SK-N-SH (cell line): ENCODE measurements at regions not wholly inside any gene's neighbourhood (a gene's known extent, or its start where the extent isn't known, plus 50 kb on each side); places are given as distances from the start of the nearest gene placed in this dataset.

Experiments used
- CTCF ChIA-PET: fragments of 300-600, 350-600 bp; formaldehyde crosslinking; extraction: SDS; loops from one replicate; lab custom pipeline; 2021; lab: Yijun Ruan, JAX
- POLR2A ChIA-PET: fragments of 350-600 bp; sonication (Branson Sonifier 250); formaldehyde crosslinking; extraction: SDS; loops from one replicate; lab custom pipeline; 2020; ENCODE audit warnings: antibody characterized with exemption, inconsistent platforms; lab: Yijun Ruan, JAX
- DNase-seq: peaks from one replicate; pipeline ENCODE4 v3.0.0; 2012
- H2AFZ ChIP-seq: fragments of 200-600 bp; sonication (generic); 2 replicates; pipeline ENCODE4 v1.8.1; 2016; ENCODE audit warnings: antibody characterized with exemption, mild to moderate bottlenecking, low read depth
- H3F3A ChIP-seq: fragments of 200-600 bp; sonication (generic); replicated peaks from 2 replicates; pipeline ENCODE3; 2016; ENCODE audit warnings: antibody characterized with exemption, mild to moderate bottlenecking; ENCODE audit not compliant: insufficient read depth
- H3K27ac ChIP-seq, 2 experiments: fragments of 200-500 bp in 1 of 2; fragments of 200-600 bp in 1 of 2; sonication (Bioruptor generic) in 1 of 2; sonication (generic), shearing (Covaris generic) in 1 of 2; 2 replicates each; pipeline versions ENCODE4 v1.5.1 to v1.6.1; 2014 to 2016; ENCODE audit warnings: low read depth in 2 of 2, inconsistent platforms in 1 of 2, low read length in 1 of 2, mild to moderate bottlenecking in 1 of 2, mixed read lengths in 1 of 2
- H3K27me3 ChIP-seq: fragments of 200-600 bp; sonication (generic), shearing (Covaris generic); 2 replicates; pipeline ENCODE4 v1.6.1; 2016; ENCODE audit warnings: mixed run types; ENCODE audit not compliant: insufficient read depth
- H3K36me3 ChIP-seq, 2 experiments: fragments of 200-500 bp in 1 of 2; fragments of 200-600 bp in 1 of 2; sonication (Bioruptor generic) in 1 of 2; sonication (generic) in 1 of 2; replicated peaks in 1 of 2; 2 replicates each; pipeline versions ENCODE3 to v1.5.1; 2014 to 2016; ENCODE audit warnings: low read length in 1 of 2, mild to moderate bottlenecking in 1 of 2; ENCODE audit not compliant: insufficient read depth in 2 of 2, control insufficient read depth in 1 of 2
- H3K4me1 ChIP-seq, 2 experiments: fragments of 200-500 bp in 1 of 2; fragments of 200-600 bp in 1 of 2; sonication (Bioruptor generic) in 1 of 2; sonication (generic), shearing (Covaris generic) in 1 of 2; 2 replicates each; pipeline versions ENCODE4 v1.5.1 to v1.6.1; 2014 to 2016; ENCODE audit warnings: low read depth in 1 of 2, low read length in 1 of 2, mixed run types in 1 of 2; ENCODE audit not compliant: insufficient read depth in 2 of 2, control insufficient read depth in 1 of 2
- H3K4me2 ChIP-seq: fragments of 200-600 bp; sonication (generic), shearing (Covaris generic); 2 replicates; pipeline ENCODE4 v1.6.1; 2017; ENCODE audit warnings: mixed run types
- H3K4me3 ChIP-seq, 2 experiments: fragments of 200-500 bp in 1 of 2; fragments of 200-600 bp in 1 of 2; sonication (Bioruptor generic) in 1 of 2; sonication (generic), shearing (Covaris generic) in 1 of 2; 2 replicates each; pipeline versions ENCODE4 v1.5.1 to v1.8.1; 2014 to 2016; ENCODE audit warnings: low read depth in 2 of 2, inconsistent platforms in 1 of 2, low read length in 1 of 2, mild to moderate bottlenecking in 1 of 2, mixed read lengths in 1 of 2, moderate library complexity in 1 of 2
- H3K79me2 ChIP-seq: fragments of 200-600 bp; sonication (generic); 2 replicates; pipeline ENCODE4 v1.8.1; 2017; ENCODE audit warnings: mild to moderate bottlenecking; ENCODE audit not compliant: insufficient read depth
- H3K9ac ChIP-seq: fragments of 200-600 bp; sonication (generic); 2 replicates; pipeline ENCODE4 v1.6.1; 2017; ENCODE audit warnings: mixed run types
- H3K9me2 ChIP-seq: fragments of 200-600 bp; sonication (generic); 2 replicates; pipeline ENCODE4 v1.6.1; 2017; ENCODE audit warnings: mixed run types
- H3K9me3 ChIP-seq: fragments of 200-600 bp; sonication (generic); 2 replicates; pipeline ENCODE4 v1.6.1; 2017; ENCODE audit warnings: mixed run types, mild to moderate bottlenecking, moderate library complexity
- H4K20me1 ChIP-seq: fragments of 200-600 bp; sonication (generic); 2 replicates; pipeline ENCODE4 v1.6.1; 2017; ENCODE audit warnings: mild to moderate bottlenecking, mixed run types; ENCODE audit not compliant: insufficient read depth
- EP300 ChIP-seq, 2 experiments: IDR thresholded peaks; 2 replicates each; pipeline versions ENCODE4 v1.4.0 to v1.6.1; 2012; ENCODE audit warnings: borderline replicate concordance in 1 of 2, low read depth in 1 of 2, low read length in 1 of 2
- EZH2phosphoT487 ChIP-seq: fragments of 200-600 bp; sonication (generic); IDR thresholded peaks from 2 replicates; pipeline ENCODE4 v1.6.1; 2017; ENCODE audit warnings: low read depth, mixed run types, mild to moderate bottlenecking, antibody characterized with exemption, moderate library complexity, borderline replicate concordance
- FOXM1 ChIP-seq: IDR thresholded peaks from 2 replicates; pipeline ENCODE4 v1.4.0; 2012; ENCODE audit warnings: low read depth, mild to moderate bottlenecking
- JUND ChIP-seq: IDR thresholded peaks from 2 replicates; pipeline ENCODE4 v1.4.0; 2012
- MAX ChIP-seq: IDR thresholded peaks from 2 replicates; pipeline ENCODE4 v1.4.0; 2012; ENCODE audit warnings: low read depth
- MEF2A ChIP-seq: IDR thresholded peaks from 2 replicates; pipeline ENCODE4 v1.4.0; 2012; ENCODE audit warnings: low read depth, borderline replicate concordance
- REST ChIP-seq: IDR thresholded peaks from 2 replicates; pipeline ENCODE4 v1.6.1; 2012; ENCODE audit warnings: mild to moderate bottlenecking, low read depth, low read length, moderate library complexity
- RFX5 ChIP-seq: IDR thresholded peaks from 2 replicates; pipeline ENCODE4 v1.6.1; 2012; ENCODE audit warnings: mild to moderate bottlenecking, improper control_type of control experiment, low read length
- RXRA ChIP-seq: IDR thresholded peaks from 2 replicates; pipeline ENCODE4 v1.4.0; 2012; ENCODE audit warnings: low read depth, mild to moderate bottlenecking, borderline replicate concordance
- TAF1 ChIP-seq: IDR thresholded peaks from 2 replicates; pipeline ENCODE4 v1.6.1; 2012; ENCODE audit warnings: low read depth, mild to moderate bottlenecking, low read length, moderate library complexity, borderline replicate concordance
- TCF12 ChIP-seq: IDR thresholded peaks from 2 replicates; pipeline ENCODE4 v1.4.0; 2012
- TEAD4 ChIP-seq: IDR thresholded peaks from 2 replicates; pipeline ENCODE4 v1.4.0; 2012; ENCODE audit warnings: mild to moderate bottlenecking, borderline replicate concordance; ENCODE audit not compliant: insufficient read depth
- USF1 ChIP-seq: IDR thresholded peaks from 2 replicates; pipeline ENCODE4 v1.4.0; 2012; ENCODE audit warnings: low read depth, borderline replicate concordance
- USF2 ChIP-seq: fragments of 150-350 bp; IDR thresholded peaks from 2 replicates; pipeline ENCODE4 v1.6.1; 2017; ENCODE audit warnings: antibody characterized with exemption, low read length, low read depth, borderline replicate concordance
- YY1 ChIP-seq: IDR thresholded peaks from 2 replicates; pipeline ENCODE4 v1.4.0; 2012; ENCODE audit warnings: low read depth, mild to moderate bottlenecking
- WGBS: methylation state at CpG from one replicate; pipeline ENCODE4 v1.1.6; 2017; ENCODE audit warnings: low lambda C conversion rate; 5-methylcytosine and 5-hydroxymethylcytosine counted together

GRCh38 chr5:165231821-165232508, 1726.5 kb downstream of the MAT2B start:
- CTCF ChIA-PET = no interaction called here
- no peaks in the 10 kb centered on the region for H4K20me1 ChIP-seq
- WGBS = 25% methylated on average over 2 of the region's 2 CpGs
- H3K9me2 ChIP-seq = no peaks in the 10 kb centered on the region
- H3K27ac ChIP-seq = no peak overlapping the region
- no peaks in the 10 kb centered on the region for H3F3A ChIP-seq
- H3K4me3 ChIP-seq = no peak overlapping the region
- TF ChIP-seq TCF12 = no peak
- TF ChIP-seq RXRA = no peak
- TF ChIP-seq TEAD4 = no peak
- no peak for TF ChIP-seq FOXM1
- no peak for TF ChIP-seq EZH2phosphoT487
- TF ChIP-seq EP300 (IDR thresholded peaks at IDR 0.05; ENCODE audit: borderline replicate concordance in 1 of 2, low read depth in 1 of 2, low read length in 1 of 2) = no peak
- TF ChIP-seq MAX = no peak
- TF ChIP-seq JUND = no peak
- TF ChIP-seq YY1 = no peak
- H3K4me2 ChIP-seq = no peak overlapping the region
- H3K4me1 ChIP-seq = no peaks in the 10 kb centered on the region
- no peaks in the 10 kb centered on the region for H3K9me3 ChIP-seq
- no peak for DNase-seq
- H3K9ac ChIP-seq = no peak overlapping the region
- POLR2A ChIA-PET = no interaction called here
- no peaks in the 10 kb centered on the region for H3K79me2 ChIP-seq
- no peak overlapping the region for H2AFZ ChIP-seq
- no peaks in the 10 kb centered on the region for H3K36me3 ChIP-seq
- H3K27me3 ChIP-seq = no peaks in the 10 kb centered on the region

- WGBS = 38% methylated on average over 4 of the region's 4 CpGs
- TF ChIP-seq RXRA (no peak), MEF2A (no peak), TAF1 (no peak), RFX5 (no peak)
- Histone ChIP-seq H3K4me3 (no peak overlapping the region), H3K4me2 (no peak overlapping the region), H3F3A (no peaks in the 10 kb centered on the region), H3K9me3 (no peaks in the 10 kb centered on the region), H3K9me2 (no peaks in the 10 kb centered on the region), H3K79me2 (no peaks in the 10 kb centered on the region), H3K27ac (no peak overlapping the region), H4K20me1 (no peaks in the 10 kb centered on the region), H2AFZ (no peak overlapping the region), H3K9ac (no peak overlapping the region), H3K4me1 (no peaks in the 10 kb centered on the region), H3K36me3 (no peaks in the 10 kb centered on the region), H3K27me3 (no peaks in the 10 kb centered on the region)
- no peak for DNase-seq
- CTCF ChIA-PET = no interaction called here
- POLR2A ChIA-PET = no interaction called here
Measured at GRCh38 chr5:165232509-165233028, 1727.2 kb downstream of the MAT2B start.

GRCh38 chr5:165241811-165242210, 1736.4 kb downstream of the MAT2B start:
- no peak overlapping the region for H3K4me2 ChIP-seq
- DNase-seq = no peak
- no peak for TF ChIP-seq USF1
- no peak for TF ChIP-seq MEF2A
- TF ChIP-seq USF2 = no peak
- TF ChIP-seq JUND = no peak
- no peak for TF ChIP-seq EP300 (IDR thresholded peaks at IDR 0.05; ENCODE audit: borderline replicate concordance in 1 of 2, low read depth in 1 of 2, low read length in 1 of 2)
- no peak for TF ChIP-seq TEAD4
- TF ChIP-seq REST = no peak
- no peak for TF ChIP-seq RXRA

More at GRCh38 chr5:165241811-165242210, 1736.4 kb downstream of the MAT2B start:
- H4K20me1 ChIP-seq = no peaks in the 10 kb centered on the region
- WGBS = 50% methylated on average over 1 of the region's 1 CpG
- H3F3A ChIP-seq = no peaks in the 10 kb centered on the region
- no peaks in the 10 kb centered on the region for H3K79me2 ChIP-seq
- H3K4me1 ChIP-seq = no peaks in the 10 kb centered on the region
- H3K36me3 ChIP-seq = no peaks in the 10 kb centered on the region
- H3K4me3 ChIP-seq = no peak overlapping the region
- CTCF ChIA-PET = no interaction called here
- no peaks in the 10 kb centered on the region for H3K27me3 ChIP-seq
- no peak overlapping the region for H3K9ac ChIP-seq
- no peak overlapping the region for H3K27ac ChIP-seq
- no peak overlapping the region for H2AFZ ChIP-seq
- POLR2A ChIA-PET = no interaction called here
- H3K9me3 ChIP-seq = no peaks in the 10 kb centered on the region
- no peaks in the 10 kb centered on the region for H3K9me2 ChIP-seq
